NCI-H1930 (cell line): ENCODE measurements at regions not wholly inside any gene's neighbourhood (a gene's known extent, or its start where the extent isn't known, plus 50 kb on each side); places are given as distances from the start of the nearest gene placed in this dataset.

Experiments used
- DNase-seq, 2 experiments: peaks; one replicate each; lab custom pipeline; 2025; lab: John Stamatoyannopoulos, UW

DNA sequence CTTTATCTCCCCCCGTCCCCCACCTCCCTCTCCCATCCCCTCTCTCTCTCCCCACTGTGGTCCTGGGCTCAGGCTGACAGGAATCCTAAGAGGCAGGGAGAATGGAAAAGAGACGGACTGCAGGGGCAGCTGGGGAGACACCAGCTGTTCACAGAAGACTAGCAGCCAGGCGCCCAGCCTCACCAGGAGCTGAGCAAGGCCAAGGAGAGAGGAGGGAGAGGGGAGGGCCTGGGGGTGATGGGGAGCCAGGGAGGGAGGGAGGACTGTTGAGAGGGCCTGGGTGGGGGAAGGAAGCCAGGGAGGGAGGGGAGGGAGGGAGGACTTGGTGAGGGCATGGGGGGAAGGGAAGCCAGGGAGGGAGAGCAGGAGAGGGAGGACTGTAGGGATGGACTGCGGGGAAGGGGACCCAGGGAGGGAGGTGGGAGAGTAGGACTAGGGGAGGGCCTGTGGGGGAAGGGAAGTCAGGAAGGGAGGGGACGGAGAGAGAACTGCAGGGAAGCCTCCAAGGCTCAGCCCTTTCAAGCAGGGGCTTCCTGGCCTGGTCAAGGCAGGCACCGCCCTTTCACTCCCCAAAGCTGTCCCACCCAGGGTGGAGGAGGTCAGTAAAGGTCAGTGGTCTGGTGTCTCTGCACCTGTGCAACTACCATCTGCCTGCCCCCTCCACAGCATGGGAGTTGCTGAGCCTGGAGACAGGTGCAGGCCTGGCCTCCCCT lies 517.7 kb upstream of the MYT1L start:
- no peak for DNase-seq

DNA sequence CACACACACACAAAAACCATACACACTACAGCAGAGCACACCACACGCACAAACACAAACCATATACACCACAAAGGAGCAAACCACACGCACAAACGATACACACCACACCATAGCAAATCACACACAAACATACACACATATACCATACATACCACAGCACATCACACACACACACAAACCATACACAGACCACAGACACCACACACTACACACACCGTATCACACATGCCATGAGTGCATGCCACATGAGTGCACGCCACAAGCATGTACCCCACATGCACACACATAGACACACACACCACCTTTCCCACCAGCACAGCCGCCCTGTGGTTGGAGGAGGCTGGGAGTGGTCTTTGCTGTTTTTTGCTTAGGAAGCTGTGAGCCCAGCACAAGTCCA lies 517.1 kb upstream of the MYT1L start:
- no peak for DNase-seq

DNA sequence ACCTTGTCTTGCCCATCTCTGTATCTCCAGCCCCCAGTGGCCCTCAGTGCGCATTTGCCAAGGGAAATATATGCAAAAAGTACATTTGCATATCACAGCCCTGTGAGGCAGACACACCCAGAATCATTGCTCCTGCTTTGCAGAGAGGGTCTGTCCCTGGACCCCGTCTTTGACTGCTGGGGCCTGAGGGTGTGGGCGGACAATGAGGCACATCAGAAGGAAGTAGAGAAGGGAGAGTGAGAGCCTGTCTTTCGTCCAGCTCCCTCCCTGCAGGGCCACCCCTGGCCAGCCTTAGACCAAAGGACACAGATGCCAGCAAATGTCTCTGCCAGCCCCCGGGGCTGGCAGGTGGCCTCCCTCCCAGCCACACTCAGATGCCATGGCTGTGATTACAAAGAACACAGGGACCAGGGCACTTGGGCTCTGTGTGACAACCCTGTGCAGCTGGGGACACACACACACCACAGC lies 516.2 kb upstream of the MYT1L start:
- no peak for DNase-seq

DNA sequence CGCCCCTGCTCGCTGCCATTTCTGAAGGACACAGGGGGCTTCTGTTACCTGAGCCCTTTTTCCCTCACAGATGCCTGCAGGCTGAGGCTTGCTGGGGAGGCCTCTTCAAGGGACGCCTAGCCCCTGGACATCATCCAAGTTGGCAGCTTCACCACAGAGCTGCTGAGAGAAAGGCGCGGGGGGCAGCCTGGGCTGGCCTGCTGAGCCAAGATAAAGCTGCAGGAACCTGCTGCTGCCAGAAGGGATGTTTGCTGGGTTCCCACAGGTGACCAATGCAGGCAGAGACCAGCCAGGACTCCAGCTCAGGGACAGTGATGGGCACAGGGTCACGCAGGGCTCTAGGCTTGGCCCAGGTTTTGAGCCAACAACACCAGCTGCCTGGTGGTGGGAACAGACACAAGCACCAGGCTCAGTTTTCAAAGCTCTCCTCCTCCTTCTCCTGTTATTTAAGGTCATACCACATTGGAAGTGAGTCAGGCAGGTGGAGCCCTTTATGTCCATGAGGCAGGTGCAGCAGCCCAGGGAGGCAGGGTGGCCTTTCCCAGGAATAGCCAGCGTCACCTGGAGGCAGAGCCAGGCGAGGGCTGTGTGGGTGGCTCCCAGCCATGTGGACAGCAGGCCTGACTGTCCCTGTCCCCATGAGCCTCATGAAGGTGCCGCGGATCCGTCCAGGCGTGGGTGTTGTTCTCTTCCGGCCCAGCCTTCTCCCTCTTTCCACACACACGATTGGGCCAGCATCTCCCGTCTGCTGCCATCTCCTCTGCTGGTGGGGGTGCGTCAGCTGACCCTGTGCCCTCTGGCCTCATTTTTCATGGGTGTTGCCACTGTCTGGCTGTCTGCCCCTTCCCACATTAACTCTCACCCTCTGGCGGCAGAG lies 515.5 kb upstream of the MYT1L start:
- no peak for DNase-seq

DNA sequence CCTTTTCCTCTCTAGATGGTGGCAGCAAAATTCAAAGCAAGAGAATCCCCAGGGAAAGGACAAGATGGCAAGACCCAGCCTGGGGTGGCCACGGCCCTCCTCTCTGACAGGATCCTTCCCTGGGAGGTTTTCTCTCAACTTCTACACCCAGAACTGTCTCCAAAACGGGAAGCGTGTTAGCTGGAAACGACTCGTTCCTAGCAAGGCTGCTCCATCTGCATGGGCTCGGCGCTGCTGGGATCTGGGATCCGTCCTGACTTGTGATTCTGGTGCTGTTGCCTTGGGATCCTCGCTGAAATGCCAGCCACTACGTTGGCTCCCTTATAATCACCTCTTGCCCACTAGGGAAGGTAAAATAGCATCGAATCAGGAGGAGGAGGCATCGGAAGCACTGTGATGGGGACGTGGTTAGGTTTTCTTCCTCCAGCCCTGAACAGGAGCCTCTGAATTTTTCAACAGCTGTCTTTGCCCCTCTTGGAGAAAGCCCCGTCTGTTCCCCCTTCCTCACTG lies 514.8 kb upstream of the MYT1L start:
- no peak for DNase-seq

DNA sequence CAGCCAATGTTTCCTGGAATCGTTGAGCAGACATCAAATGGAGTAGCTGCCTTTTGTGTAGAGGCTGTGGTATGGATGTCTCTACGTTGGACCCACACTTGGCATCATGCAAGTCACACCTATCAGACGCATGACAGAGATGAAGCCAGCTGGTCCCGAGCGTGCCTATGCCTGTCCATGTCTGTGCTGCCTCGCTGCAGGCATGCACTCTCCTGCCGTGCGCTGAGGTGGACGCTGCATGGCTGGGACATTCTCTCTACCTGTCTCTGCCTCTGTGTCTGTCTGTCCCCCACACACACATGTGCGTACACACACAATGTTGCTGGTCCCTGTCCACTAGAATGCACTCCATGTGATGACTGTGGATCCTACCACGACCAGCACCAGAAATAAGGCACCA lies 514.2 kb upstream of the MYT1L start:
- DNase-seq = no peak

DNA sequence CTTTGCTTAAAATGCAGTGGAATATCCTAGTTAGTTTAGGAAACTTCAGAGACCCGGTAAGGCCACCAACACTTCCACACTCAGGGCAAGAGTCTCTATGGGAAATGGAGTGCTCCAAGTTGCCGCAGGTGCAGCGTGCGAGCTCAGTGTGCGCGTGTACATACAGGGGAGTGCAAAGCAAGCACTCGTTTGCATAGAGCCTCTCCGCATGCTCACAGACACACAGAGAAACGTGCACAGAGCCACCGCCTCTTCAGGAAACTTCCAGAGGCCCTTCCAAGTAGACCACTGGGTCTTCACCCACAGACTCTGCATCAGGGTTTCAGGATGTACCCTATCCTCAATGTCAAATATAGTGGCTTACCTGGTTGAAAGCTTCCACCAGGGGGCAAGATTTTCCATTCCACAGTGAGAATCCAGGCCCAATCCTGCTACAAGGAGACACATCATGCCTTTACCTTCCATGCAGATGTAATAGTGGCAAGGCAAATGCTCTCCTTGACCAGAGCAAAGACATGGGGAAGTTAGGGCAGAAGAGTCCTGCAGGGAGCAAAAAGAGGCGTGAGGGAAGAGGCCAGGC lies 513.0 kb upstream of the MYT1L start:
- DNase-seq = no peak

DNA sequence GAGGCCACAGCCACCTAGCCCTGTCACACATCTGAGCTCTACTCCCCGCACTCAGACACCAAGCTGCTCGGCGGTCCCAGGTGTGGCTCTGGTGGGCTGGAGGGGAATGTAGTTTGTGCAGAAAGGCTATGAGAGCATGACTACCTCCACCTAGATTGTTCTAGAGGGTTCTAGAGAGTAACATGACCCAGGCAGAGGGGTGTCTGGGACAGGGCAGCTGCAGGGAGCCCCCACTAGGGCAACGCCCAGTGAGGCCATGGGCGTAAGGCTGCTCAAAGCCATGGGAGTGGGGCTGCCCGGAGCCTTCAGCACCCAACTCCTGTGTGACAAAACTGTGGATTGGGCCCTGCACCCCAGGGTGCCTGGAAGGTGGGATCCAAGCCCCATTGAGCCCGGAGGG lies 511.4 kb upstream of the MYT1L start:
- no peak for DNase-seq

DNA sequence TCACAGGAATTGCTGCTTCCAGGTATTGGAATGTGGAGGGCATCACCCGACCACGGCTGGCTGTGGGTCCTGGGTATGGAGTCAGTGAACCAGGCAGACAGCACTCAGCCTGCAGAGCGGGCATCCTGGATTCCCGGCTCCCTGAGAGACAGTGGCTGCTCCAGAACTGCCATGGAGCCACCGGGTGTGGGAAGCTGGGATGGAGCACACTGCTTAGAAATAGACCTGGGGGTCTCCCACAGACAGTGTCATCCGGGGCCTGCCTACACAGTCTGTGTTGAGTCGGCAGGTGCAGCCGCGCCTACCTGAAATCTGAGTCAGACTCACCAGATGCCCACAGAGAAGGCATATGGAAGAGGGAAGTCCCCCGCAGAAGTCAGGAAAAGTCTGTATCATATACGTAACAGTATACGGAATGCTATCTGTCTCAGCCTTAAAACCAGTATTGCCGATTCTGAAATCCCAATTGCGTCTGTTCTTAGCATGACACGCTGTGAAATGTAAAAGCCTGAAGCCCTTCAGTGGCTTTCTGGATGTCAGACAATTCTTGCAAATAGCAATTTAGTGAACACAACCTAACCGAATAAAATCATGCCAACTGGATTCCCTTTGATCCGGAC lies 509.7 kb upstream of the MYT1L start:
- DNase-seq = no peak

DNA sequence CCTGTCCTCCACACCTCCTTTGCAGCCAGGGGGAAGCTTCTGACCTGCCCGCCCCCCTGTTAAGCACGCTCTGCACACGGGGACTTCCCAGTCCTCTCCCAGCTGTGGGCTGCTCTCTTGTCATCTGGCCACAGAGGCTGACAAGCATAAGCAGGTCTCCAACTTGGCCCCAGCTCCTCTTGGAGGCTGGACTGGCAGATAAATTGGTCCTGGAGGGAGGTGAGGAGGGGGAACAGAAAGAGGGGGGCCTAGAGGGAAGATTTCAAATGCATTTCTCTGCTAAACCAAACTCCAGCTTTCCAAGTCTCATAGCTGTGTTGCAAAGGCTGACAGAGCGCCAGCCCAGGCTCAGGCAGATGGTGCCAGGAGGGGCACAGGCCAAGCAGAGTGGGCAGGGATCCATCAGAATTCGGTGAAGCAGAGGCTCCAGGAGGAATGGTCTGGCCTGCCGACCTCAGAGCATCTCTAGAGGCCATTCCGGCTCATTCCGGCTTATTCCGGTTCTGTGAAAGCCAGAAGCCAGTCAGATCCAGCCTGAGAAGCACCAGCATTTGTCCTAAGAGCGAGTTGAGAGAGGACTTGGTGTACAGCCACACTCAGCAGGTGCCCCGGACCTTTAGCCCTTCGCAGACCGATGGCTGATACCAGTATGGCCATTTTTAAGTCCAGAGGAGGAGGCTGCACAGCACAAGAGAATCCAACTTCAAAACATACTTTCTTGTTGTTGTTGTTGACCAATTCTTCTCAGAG lies 508.9 kb upstream of the MYT1L start:
- DNase-seq = no peak

DNA sequence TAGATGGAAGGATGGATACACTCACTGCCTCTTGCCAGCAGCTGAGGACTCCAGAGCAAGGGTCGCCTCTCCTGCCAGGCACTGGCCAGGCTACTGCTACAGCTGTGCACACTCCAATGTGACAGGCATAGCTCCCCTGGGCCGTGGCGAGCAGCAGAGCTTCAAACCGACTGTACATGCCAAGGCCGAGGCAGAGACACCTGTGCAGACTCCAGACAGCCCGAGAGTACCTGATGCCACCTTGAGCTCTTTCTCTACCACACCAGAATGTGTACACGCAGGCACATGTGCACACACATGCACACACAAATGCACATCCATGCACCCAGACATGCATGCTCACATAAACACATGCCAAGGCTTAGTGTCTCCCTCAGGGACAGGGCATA lies 508.3 kb upstream of the MYT1L start:
- no peak for DNase-seq

DNA sequence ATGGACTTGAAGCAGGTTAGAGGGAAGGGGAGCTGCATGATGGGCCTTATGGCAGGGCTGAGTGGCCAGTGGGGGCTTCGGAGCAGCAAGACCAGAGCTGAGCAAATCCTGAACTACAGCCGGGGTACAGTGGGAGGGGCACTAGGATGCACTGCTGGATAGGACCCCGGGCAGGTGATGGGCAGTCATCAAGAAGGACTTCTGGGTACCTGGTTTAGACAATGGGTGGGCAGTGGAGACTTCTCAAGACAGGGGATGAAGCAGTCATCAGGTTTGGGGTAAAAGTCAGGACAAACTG lies 507.4 kb upstream of the MYT1L start:
- no peak for DNase-seq

DNA sequence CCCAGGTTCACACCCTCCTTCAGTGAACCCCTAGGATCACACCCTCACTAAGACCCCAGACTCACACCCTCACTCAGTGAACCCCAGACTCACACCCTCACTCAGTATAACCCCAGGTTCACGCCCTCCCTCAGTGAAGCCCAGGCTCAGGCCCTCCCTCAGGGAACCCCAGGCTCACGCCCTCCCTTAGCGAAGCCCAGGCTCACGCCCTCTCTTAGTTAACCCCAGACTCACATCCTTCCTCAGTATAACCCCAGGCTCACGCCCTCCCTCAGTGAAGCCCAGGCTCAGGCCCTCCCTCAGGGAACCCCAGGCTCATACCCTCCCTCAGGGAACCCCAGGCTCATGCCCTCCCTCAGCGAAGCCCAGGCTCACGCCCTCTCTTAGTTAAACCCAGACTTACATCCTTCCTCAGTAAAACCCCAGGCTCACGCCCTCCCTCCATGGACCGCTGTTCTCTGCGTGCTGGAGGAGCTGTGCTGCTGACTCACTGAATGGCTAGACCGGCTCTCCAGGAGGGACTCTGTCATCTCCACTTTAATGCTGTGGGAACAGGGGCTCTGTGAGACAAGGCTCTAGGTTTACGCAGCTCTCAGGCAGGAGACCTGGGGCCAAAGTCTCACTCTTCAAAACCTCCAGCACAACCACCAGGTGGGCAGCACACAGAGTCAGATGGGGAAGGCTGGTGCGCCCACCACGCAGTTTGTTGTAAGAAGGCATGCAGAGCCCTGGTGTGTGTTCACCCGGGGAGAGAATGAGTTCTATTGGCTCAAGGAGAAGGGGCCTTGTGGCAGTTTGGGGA lies 506.9 kb upstream of the MYT1L start:
- DNase-seq = no peak

DNA sequence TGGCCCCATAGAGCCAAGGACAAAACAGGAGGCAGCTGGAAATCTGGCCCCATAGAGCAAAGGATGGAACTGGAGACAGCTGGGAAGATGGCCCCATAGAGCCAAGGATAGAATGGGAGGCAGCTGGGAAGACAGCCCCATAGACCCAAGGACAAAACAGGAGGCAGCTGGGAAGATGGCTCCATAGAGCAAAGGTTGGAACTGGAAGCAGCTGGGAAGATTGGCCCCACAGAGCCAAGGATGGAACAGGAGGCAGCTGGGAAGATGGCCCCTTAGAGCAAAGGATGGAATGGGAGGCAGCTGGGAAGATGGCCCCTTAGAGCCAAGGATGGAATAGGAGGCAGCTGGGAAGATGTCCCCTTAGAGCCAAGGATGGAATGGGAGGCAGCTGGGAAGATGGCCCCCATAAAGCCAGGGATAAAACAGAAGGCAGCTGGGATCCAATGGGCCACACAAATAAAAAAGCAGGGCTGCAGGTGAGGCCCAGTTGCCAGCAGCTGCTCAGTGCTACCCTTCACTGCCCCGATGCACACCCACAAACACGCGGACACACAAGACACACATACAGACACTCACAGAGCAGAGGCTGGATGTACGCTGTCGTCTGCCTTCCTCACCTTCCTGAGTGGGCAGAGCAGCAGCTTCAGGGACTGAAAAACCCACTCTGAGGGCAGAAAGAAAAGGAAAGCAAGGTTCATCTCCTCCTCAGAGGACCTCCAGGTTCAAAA lies 505.4 kb upstream of the MYT1L start:
- DNase-seq = no peak

DNA sequence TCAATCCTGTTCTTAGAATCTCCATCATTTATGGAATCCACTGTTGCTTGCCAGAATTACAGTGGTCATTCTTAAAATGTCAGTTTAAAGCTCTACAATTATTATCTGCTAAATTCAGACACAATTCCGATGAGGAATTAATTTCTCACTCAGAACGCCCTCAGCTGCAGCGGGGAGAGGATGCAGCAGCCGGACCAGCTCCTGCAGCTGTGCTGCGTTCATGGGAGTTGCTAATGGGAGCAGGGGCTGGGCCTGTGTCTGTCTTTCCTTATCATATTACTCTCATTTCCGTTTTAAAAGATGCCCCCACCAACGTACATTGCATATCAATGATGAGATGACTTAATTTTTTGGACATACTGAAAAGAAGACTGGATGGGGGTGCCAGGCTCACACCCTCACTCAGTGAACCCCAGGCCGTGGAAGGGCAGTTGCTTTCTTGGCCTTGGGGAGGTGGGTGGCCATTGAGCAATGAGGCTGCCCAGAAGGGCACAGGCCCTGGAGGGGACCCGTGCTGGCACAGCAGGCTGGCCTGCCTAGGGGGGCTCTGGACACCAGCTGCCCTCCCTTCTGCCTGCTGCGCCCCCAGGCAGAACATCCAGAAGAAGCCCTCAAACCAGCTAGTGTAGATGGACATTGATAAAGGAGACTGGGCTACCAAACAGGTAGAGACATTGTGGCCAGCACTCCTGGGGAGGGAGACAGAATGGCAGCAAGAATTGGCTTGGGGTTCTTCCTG lies 503.6 kb upstream of the MYT1L start:
- no peak for DNase-seq

DNA sequence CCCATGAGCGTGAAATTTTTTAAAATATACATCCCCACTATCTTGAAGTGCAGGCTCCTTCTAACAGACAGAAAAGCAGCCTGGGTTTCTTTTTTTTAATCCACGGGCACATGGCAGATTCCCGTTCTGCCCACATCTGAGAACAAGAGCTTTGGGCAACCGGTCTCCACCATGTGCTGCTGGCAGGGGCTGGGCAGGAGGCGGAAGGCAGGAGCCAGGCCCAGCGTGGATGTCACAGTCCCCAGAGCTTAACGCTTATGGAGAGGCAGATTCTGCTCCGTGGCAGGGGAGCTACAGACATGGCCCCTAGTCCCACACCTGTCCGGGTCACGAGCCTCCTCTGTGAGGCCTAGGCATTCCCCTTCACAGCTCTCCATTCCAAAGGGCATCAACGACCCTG lies 503.0 kb upstream of the MYT1L start:
- no peak for DNase-seq

DNA sequence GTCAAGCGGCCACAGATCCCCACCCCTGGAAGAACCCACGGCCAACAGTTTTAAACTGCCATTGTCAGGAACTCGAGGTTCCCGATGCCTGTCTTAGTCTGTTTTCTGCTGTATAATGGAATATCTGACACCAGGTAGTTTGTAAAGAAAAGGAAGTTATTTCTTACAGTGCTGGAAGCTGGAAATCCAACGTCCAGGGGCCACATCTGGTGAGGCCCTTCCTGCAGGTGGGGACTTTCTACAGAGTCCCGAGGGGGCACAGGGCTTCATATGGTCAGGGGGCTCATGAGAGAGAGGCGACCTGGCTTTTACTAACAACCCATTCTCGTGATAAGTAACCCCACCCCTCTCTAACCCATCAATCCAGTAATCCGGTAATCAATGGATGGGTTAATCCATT lies 501.6 kb upstream of the MYT1L start:
- DNase-seq = no peak

DNA sequence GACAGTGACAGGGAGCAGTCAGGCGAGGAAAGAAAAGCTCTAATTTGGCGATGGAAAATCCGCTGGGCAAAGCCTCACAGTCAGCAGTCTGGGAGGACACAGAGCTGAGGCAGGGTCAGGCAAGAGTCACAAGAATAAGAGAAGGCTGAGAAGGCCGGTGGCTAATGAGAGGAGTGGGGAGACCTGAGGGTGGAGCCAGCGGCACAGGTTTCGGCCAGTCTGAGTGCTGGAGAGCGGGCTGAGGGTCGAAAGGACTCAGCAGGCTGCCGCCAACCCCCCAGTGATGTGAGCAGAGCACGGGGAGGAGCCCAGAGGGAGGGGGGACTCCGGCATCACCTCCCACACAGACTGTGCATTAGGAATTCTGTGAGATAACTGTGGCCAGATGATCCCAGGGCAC lies 500.6 kb upstream of the MYT1L start:
- DNase-seq = no peak

DNA sequence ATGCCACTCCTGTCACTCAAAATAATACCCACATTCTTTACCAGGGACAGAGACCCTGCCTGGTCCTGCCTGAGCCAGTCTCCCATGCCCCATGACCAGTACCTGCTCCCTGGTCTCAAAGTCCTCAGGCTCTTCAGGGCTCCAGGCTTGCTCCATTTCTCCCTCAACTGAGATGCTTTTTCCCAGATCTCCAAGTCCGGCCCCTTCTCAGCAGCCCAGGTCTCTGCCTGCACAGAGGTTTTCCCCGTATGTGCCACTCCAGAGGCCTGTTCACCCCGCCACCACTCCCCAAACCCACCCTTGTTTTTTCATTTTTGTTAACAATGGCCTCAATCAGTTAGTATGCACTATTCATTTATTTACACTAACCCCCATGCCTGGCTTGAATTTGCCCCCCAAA lies 499.5 kb upstream of the MYT1L start:
- DNase-seq = no peak
